IPS-NIHi7 (cell line): ENCODE measurements at regions not wholly inside any gene's neighbourhood (a gene's known extent, or its start where the extent isn't known, plus 50 kb on each side); places are given as distances from the start of the nearest gene placed in this dataset.

Experiments
- DNase-seq: peaks from one replicate; pipeline ENCODE4 v3.0.0; 2012; ENCODE audit warnings: mixed read lengths; ENCODE audit errors: extremely low spot score

DNA sequence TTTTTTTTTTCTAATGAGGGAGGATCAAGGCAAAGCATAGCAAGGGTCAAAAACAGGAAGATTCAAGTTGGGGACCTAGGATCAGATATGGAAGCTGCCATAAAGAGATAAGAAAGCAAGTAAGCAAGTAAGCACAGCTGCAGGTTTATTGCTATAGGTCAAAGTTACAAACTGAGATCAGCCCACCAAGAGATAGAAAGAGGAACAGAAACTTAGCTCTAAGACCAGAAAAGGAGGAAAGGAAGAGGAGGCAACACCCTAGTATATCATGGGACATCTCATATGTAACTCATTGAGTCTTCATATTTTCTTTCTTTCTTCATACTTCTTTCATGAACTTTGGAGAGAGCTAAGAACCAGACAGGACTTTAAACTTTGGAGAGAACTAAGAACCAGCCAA lies 295.9 kb upstream of the CRIM1 start:
- DNase-seq = no peak

DNA sequence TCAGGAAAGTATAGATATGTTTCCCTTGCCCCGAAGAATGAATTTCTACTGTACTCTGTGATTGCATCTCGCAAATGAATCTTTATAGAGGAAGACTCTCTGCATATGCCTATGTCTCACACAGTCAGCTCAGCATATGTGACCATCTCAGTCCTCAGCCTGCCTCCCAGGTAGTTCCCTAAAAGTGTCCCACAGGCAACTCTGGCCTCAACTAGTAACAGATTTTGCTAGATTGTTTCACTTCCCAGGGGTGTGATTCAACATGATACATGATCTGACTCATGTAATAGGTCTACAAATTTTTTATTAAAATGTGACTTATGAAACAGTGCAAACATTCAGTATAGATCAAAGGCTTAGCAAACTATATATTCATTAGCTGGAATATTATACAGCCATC lies 296.6 kb upstream of the CRIM1 start:
- no peak for DNase-seq

- no peak for DNase-seq
Measured at GRCh38 chr2:36058076-36058475, 297.5 kb upstream of the CRIM1 start.

DNA sequence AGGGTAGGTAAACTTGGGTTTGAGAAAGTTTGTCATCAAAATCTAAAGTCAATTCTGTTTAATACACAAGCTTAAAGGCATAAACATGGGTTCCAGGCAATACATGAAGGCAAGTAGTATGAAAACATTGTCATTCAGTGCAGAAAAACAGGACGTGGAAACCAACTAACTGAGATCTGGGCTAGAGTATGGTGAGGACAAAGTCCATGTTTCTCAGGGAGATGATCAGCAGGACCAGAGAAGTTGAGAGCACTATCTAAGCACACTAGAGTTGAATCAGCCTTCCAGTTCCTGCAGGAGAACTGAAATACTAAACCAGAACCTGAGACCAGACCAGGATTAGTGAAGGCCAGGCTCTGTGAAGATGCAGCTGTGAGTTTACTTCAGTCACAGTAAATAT lies 302.8 kb upstream of the CRIM1 start:
- no peak for DNase-seq

DNA sequence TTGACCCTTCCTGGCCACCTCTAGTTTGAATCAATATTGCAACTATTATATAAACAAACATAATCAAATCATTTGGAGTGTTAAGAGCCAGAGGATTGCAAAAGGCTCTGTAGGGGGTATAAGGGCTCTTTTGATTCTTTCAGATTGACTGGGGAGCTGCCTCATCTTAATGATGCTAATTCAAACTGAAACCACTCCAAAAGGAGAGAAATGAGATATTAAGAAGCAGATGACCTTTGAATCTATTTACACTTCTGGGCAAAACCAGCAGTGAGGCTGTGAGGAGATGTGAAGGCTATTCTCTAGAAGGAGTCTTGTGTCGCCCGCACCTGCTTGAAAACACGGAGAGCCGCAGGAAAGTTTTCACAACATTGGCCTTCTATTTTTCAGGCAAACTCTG lies 311.2 kb upstream of the CRIM1 start:
- DNase-seq = no peak

GRCh38 chr2:36035137-36035536 lies 320.4 kb upstream of the CRIM1 start:
- DNase-seq = no peak

DNA sequence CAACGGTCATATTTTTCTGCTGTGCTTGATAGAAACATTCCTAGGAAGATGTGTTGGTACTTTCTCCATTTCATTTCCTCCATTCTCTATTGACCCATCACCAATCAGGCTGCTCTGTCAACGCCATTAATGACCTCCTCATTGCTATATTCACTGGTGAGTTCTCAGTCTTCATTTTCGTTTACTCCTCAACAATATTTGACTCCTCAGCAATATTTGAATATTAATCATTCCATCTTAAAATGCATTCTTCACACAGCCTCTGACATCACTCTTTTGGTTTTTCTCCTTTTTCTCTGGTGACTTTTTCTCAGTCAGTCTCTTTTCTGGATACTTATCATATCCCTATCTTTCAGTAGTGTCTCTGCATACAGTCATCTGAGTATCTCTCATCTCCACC lies 323.5 kb upstream of the CRIM1 start:
- no peak for DNase-seq

DNA sequence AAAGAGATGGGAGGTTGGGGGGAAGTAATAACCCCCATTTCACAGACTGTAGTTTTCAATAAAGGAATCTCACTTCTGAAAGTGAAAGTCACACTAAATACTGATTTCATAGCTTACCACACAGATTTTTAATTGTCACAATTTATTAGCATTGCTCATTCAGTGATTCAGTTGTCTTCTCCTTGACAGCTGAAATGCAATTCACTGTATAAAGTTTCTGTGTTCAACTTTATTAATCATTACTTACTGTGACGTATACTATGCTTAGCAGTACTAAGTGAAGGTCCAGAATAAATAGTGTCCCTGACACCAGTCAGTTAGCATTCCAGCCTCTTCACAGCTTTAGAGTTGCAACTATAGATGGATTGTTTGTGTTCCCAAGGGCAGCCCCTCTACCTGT lies 324.1 kb upstream of the CRIM1 start:
- no peak for DNase-seq

- no peak for DNase-seq
Measured at GRCh38 chr2:36027616-36028015, 328.0 kb upstream of the CRIM1 start.

DNA sequence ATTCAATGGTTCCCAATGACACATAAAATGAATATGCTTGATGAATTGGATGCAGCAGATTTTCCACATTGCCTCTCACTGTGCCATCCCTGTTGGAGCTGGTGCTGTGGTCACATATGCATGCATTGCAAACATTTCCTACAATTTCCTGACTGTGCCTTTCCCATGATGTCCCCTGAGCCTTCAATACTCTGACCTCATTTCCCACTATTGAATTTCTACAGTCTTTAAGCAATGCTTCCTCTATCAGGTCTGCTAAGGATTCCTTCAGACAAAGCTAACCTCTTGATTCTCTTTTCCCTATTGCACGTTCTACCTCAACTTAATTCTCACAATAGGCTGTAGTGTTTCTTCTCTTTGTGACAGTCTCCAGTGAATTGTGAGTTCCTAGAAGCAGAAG lies 342.5 kb upstream of the CRIM1 start:
- DNase-seq = no peak

DNA sequence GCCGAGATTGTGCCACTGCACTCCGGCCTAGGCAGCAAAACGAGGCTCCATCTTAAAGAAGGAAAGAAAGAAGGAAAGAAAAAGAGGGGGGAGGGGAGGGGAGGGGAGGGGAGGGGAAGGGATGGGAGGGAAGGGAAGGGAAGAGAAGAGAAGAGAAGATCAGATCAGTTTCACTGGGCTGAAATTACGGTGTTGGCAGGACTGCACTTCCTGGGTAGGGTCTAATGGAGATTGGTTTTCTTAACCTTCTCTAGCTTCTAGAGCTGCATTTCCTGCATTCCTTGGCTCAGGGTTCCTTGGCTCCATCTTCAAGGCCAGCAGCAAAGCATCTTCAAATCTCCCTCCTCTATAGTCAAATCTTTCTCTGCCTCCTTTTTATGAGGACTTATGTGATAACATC lies 349.1 kb upstream of the CRIM1 start:
- no peak for DNase-seq

DNA sequence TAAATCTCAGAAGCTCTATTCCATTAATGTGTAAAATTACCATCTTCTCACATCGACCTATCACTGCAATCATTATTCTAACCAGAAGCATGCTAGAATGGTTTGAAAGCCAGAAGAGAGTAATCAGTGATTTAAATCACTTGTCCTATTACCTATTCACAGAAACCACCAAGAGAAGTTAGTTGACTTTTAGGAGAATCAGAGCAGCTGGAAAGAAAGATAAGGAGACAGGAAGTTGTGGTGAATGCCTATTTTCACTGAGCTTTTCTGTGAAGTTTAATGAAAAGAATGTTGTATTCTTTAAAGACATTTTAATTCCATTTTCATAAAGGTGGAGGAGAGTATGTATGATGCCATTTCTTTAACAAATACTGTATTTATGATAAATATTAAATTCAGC lies 352.6 kb upstream of the CRIM1 start:
- no peak for DNase-seq

GRCh38 chr2:35997488-35997887 lies 358.1 kb upstream of the CRIM1 start:
- no peak for DNase-seq

- DNase-seq = peak; percentile 48
Measured at GRCh38 chr2:35989503-35989902, 366.1 kb upstream of the CRIM1 start.

DNA sequence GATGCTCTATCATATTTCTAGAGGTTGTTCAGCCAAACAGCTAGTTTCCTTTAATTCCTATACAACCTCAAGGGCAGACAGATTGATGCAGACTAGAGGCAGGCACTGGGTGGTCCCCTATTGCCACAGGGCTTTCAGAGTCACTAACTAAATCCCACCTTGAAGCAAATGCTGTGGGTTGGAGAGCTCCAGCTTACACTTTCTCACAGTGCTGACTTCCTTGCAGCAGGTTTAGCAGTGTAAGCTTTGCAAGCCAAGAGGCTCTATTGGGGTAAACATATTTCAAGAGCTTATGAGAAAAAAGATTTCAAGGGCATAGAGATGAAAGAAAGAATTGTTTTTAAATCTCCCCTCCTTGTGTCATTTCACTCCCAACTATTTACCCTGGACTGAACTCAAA lies 366.5 kb upstream of the CRIM1 start:
- DNase-seq = no peak

DNA sequence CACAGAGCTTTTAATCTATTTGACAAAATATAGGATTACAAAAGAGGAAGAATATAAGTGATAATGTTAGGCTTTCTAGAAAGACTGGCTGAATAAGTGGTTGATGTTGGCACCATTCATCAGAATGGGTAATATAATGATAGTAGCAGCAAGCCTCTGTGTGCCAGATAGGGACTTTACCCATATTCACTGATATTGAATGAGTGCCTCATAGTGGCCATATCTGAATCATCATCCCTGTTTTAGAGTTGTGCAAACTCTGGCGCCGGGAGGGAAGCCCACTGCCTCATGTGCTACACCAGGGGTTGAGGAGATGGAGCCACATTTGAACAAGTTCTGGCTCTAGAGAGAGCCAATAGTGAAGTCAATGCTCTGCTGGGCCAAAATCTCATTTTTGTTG lies 368.7 kb upstream of the CRIM1 start:
- DNase-seq = no peak

DNA sequence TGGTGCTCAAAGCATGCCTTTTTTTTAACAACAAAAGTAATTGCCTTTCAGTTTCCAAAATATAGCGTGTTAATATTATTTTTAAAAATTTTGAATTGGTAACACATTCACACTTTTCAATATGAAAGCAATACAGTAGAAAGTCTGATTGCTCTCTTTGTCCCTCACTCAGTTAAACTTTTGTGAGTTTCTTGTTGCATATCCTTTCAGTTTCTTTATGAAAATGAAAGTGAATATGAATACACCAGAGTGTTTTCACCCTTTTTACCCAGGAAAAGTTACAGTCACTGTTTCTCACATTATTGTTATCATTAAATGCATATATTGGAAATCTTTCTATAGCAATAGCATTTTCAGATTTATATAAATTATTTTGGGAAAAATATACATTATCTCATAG lies 377.4 kb upstream of the CRIM1 start:
- no peak for DNase-seq

- no peak for DNase-seq
Measured at GRCh38 chr2:35976611-35977010, 379.0 kb upstream of the CRIM1 start.

GRCh38 chr2:35973737-35974132 lies 381.8 kb upstream of the CRIM1 start:
- DNase-seq = no peak

DNA sequence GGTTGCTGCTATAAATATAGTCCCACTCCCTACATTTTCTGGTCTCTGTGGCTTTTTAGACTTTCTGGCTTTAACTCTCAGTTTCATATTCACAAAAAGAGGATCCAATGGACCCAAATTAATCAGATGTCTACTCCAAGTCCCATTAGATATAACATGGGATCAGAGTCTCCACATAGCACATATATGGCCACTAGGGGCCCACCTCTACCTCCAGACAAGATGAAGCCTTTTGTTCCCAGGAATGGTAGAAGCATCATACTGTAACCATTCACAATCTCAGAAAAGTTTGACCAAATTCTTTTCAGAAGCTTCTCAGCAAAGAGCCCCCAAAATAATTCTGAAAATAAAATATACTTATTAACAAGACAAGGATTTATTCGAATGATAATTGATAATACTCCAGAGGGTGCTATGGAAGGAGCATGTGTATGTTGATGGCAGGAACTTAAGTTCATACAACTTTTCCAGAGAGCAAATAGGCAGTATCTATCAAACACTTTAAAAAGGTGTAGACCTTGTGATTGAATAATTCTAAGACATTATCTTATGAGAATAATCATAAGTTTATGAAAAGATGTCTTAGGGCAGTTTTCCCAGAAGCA lies 382.3 kb upstream of the CRIM1 start:
- DNase-seq = peak; percentile 33

GRCh38 chr2:35963824-35964223 lies 391.8 kb upstream of the CRIM1 start:
- DNase-seq = peak; percentile 16

DNA sequence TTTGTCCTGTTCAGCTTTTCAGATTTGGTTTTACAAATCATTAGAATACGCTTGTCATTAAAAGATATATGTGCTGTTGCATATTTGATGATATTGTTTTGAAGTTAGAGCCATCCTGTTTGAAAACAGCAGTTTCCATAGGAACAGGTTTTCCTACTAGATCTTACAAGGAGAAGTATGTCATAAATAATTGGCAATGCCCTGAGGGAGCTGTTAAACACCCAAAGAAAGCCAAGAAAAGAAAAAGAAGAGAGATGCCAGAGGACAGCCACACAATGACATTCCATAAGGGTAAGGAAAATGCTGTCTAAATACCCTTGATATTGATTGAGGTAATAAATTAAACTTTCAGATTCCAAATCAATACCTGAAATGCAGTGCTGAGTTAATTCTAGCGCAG lies 392.2 kb upstream of the CRIM1 start:
- DNase-seq = no peak

DNA sequence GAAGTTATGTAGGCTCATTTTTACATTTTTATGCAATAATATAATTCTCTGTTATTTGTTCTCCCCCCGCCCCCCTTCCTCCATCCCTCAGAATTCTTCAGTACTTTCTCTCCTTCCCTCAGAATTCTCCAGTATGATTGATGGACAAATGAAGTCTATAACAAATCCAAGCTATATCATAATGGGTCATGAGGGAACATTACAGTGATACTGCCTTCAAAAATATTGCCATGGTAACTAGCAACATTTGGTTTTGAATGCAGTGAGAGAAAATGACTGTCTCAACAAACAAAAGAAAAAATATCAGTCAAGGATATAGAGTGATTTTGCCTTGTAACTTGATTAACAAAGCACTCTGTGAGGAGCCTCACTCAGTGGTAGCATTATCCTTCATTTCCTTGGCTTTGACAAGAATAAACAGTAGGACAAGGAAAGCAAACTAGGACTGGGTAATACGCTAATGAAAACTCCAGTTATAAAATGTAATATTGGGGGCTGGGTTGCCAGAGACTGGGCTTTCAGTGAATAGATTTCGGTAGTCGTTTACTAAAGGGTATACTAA lies 392.9 kb upstream of the CRIM1 start:
- DNase-seq = no peak

GRCh38 chr2:35960596-35960995 lies 395.0 kb upstream of the CRIM1 start:
- no peak for DNase-seq
